GM21381 (cell line): ENCODE measurements at regions not wholly inside any gene's neighbourhood (a gene's known extent, or its start where the extent isn't known, plus 50 kb on each side); places are given as distances from the start of the nearest gene placed in this dataset.

Experiments used
- ATAC-seq: cut with Tn5 transposase; IDR thresholded peaks from one replicate; pipeline ENCODE4 v1.9.1; 2021; ENCODE audit warnings: mild to moderate bottlenecking, moderate library complexity; ENCODE audit not compliant: unreplicated experiment

DNA sequence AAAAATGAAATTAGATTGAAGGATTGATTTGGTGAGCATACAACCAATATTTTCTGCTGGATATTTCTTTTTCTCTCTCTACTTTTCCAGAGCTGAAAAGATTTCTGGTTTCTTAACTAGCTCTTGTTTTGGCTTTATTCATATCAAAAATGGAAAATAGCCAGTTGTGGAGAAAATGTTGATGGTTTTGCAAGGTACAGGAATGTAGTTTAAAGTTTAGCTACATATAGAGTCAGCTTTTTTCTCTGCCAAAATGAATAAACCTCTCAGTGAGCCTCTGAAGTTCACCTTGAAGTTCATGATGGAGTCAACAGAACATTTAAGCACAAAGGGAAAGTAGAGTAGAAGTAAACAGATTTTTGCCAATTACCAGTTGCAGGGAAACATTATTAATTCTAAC lies 720.5 kb upstream of the ALCAM start:
- ATAC-seq = no peak

- no peak for ATAC-seq
Observed at GRCh38 chr3:104648823-104649222, 717.9 kb upstream of the ALCAM start.

GRCh38 chr3:104669083-104669482 lies 697.6 kb upstream of the ALCAM start:
- ATAC-seq = no peak

GRCh38 chr3:104672331-104672730 lies 694.4 kb upstream of the ALCAM start:
- no peak for ATAC-seq

DNA sequence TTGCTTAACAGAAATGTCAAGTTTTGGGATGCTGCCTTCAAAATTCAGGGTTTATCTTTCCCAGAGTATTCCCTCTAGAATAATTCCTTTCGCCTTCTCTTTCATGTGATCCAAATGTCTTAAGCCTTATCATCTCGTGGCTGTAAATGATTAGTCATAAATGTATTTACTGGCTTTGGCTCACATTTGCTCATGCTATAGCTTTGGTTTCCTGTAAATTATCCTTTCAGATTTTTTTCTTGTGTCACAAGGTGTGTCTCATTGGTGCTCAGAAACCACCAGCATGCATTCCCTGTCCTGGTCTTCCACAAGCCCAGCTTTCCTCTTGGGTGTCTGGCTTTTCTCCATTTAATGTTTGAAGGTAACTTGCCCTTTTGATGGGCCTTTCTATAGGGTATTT lies 692.7 kb upstream of the ALCAM start:
- no peak for ATAC-seq

DNA sequence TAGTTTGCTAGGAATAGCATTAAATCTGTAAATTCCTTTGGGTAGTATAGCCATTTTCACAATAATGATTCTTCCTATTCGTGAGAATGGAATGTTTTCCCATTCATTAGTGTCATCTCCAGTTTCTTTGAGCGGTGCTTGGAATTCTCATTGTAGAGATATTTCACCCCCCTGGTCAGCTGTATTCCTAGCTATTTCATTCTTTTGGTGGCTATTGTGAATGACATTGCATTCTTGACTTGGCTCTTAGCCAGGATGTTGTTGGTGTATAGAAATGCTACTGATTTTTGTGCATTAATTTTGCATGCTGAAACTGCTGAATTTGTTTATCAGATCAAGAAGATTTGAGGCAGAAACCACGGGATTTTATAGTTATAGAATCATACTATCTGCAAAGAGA lies 690.5 kb upstream of the ALCAM start:
- no peak for ATAC-seq

GRCh38 chr3:104677932-104678331 lies 688.8 kb upstream of the ALCAM start:
- ATAC-seq = no peak

DNA sequence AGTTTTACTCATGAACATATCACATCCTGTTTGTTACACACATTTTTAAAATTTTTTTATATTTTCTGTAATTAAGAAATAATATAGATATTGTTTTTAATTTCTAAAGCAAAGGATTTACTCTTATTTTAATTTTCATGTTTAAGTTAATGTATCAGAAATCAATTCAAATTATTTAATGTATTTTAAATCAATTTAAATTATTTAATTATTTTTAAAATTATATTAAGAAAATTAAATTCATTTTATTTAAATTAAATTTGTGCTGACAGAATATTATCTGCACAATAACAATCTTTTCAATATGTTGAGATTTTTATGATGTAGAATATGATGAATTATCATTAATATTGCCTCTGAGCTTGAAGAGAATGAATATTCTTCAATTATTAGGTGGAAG lies 681.2 kb upstream of the ALCAM start:
- no peak for ATAC-seq

DNA sequence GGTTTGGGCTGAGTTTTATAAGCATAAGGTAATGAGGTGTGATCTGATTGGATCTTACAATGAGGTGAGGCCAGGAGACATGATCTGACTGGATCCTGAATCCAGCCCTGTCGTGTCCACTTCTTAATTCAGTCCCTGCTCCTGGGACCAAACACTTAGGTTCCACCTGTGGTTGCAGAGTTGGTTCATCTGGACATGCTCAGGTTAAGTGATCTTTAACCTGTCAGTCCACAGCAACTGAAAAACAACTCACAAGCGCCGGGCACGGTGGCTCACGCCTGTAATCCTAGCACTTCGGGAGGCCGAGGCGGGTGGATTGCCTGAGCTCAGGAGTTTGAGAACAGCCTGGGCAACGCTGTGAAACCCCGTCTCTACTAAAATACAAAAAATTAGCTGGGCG lies 679.3 kb upstream of the ALCAM start:
- no peak for ATAC-seq

GRCh38 chr3:104696470-104696869 lies 670.2 kb upstream of the ALCAM start:
- no peak for ATAC-seq

DNA sequence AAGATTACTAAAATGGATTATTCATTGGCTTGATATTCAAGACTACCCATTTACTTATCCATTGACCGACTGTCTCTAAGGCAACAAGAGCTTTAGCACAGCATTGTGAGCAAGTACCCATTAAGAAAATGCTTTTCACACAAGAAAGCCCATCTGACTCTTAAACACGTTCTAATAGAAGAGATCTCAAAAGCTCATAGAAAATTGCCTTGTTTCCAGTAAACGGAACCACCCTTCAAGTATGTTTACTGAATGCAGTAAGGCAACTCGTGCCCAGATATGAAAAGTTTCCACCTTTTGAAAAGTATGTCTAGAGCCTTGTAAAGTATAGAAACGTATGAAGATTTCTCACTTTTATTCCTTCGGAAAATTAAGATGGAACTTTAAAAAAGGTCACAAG lies 655.3 kb upstream of the ALCAM start:
- ATAC-seq = no peak

DNA sequence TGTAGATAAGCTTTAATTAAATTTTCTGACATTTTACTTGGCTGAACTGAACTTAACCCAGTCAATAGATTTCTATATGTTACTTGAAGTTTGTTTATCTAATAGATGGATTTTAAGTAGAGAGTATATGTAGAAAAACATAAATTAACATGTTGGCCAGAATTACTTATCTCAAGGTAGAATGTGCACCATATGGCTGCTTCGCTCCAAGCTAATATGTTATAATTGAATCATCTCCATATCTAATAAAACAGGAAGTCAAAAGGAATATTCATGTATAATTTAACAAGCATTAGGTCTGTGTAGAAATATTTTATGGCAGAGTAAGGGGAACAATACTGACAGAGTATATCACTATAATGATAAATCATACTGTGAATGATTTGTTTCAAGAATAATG lies 650.7 kb upstream of the ALCAM start:
- no peak for ATAC-seq

DNA sequence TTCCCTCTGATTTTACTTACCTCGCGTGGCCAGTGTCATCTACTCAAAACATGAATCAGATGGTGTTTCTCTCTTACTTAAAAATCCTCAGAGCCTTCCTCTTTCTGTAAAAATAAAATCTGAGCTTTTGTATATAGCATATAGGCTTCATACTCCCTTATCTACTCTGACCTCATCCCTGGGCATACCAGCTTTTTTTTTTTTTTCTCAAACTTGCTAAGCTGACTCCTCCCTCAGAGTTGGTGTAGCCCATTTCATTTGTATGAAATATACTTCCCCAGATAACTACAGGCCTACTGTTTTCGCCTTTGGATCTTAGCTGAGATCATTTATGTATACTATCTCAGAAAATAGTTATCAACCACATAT lies 648.9 kb upstream of the ALCAM start:
- ATAC-seq = no peak

DNA sequence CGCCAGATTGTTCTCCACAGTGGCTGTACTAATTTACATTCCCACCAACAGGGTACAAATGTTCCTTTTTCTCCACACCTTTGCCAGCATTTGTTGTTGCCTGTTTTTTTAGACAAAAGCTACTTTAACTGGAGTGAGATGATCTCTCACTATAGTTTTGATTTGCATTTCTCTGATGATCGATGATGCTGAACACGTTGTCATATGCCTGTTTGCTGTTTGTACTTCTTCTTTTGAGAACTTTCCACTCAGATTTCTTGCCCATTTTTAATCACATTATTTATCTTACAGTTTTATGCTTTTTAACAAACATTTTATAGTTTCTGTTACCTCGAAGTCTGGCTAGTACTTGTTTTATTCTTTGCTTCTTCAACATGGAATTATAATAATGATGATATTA lies 643.7 kb upstream of the ALCAM start:
- no peak for ATAC-seq

GRCh38 chr3:104731074-104731473 lies 635.6 kb upstream of the ALCAM start:
- no peak for ATAC-seq

DNA sequence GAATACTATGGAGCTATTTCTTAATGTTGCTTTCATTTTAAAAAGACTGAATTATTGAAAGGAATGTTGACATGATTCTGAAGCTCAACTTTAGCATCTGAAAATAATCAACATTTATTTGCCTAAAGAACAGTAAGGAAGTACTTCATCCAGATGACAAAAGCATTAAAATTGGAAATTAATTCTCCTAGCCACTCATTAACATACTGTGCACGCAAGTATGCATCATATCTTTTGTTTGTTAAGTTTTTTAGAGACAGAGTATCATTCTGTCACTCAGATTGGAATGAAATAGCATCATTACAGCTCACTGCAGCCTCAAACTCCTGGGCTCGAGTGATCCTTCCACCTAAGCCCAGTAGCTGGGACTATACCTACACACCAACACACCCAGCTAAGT lies 632.1 kb upstream of the ALCAM start:
- ATAC-seq = no peak

- ATAC-seq = no peak
Observed at GRCh38 chr3:104735691-104736090, 631.0 kb upstream of the ALCAM start.

- ATAC-seq = no peak
Observed at GRCh38 chr3:104738271-104738670, 628.4 kb upstream of the ALCAM start.

DNA sequence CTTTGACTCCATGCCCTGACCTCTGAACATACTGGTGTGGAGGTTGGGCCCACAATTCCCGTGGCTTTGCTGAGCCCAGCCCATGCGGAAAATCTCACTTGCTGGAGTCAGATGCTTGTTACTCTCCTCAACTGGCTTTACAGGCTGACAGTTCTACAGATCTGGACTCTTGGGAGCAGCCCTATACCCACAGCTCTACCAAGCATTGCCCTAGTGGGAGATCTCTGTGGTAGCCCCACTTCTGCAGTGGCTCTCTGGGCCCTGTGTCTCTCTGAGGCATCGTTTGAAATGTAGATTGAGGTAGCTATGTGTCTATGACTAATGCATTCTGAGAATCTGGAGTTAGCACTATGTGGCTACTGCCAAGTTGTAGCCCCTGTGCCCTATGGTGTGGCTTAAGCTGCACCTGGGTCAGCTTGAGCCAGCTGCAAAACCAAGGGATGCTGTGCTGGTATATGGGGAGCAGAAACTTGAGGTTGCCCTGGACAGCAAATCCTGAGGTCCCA lies 625.8 kb upstream of the ALCAM start:
- ATAC-seq = no peak

GRCh38 chr3:104742044-104742443 lies 624.7 kb upstream of the ALCAM start:
- no peak for ATAC-seq

DNA sequence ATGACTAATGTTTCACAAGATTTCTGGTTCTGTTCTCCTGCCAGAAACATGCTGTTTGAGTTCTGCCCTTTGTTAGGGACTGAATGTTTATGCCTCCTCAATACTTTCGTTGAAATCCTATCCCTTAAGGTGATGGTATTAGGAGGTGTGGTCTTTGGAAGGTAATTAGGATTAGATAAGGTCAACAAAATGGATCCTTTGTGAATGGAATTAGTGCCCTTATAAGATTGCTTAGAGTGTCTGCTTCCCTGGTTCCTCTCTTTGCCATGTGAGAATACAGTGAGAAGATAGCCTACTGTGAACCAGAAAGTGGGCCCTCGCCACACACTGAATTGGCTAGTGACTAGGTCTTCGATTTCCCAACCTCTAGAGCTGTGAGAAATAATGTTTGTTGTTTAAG lies 621.4 kb upstream of the ALCAM start:
- ATAC-seq = no peak

- no peak for ATAC-seq
Observed at GRCh38 chr3:104746056-104746455, 620.7 kb upstream of the ALCAM start.

DNA sequence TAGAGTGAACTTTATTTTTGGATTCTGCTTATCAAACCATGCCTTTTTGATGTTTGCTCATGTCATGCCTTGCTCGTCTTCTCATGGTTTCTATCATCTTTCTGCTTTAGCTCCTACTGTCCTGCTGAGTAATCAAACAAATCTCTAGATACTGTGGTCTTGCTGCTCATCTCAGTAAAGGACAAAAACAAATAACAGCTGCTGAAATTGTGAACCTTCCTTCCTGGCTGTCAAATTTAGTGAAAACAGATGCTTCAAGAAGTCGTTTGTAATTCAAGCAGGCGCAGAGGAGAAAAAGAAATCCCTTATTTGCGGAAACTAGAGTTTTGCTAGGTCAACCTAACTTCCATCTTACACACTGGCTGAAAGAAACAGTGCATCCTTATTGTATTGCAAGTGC lies 616.1 kb upstream of the ALCAM start:
- no peak for ATAC-seq

- ATAC-seq = no peak
Observed at GRCh38 chr3:104755791-104756190, 610.9 kb upstream of the ALCAM start.
